ENCODE measurements at regions not wholly inside any gene's neighbourhood (a gene's known extent, or its start where the extent isn't known, plus 50 kb on each side); places are given as distances from the start of the nearest gene placed in this dataset.

GRCh38 chr20:4502756-4503155 is 183.5 kb upstream of the PRNP start:
- no peak overlapping the region for H3K9ac ChIP-seq (ENCODE audit: insufficient read depth, low read length)
- no peak overlapping the region for H3K27ac ChIP-seq (ENCODE audit: insufficient read depth, low read length)
- no peak for TF ChIP-seq EZH2 (IDR thresholded peaks at IDR 0.05; ENCODE audit: low read length, missing control alignments)
- TF ChIP-seq CTCF (conservative IDR thresholded peaks at IDR 0.05 in 1 of 2, IDR thresholded peaks at IDR 0.05 in 1 of 2; ENCODE audit: low read depth in 1 of 2, low read length in 2 of 2), result no peak
- no peaks in the 10 kb centered on the region for H3K27me3 ChIP-seq (ENCODE audit: control insufficient read depth, insufficient read depth, low read length)
- DNase-seq (ENCODE audit: low read depth in 2 of 2), result no peak
- no peaks in the 10 kb centered on the region for H3K36me3 ChIP-seq (ENCODE audit: control insufficient read depth, insufficient read depth, low read length)
- H3K4me2 ChIP-seq (ENCODE audit: extremely low read depth, insufficient read depth, low read length), result no peak overlapping the region
- H2AFZ ChIP-seq (ENCODE audit: low read length), result no peak overlapping the region
- no peaks in the 10 kb centered on the region for H4K20me1 ChIP-seq (ENCODE audit: control insufficient read depth, extremely low read depth, insufficient read depth, low read length)
- no peak overlapping the region for H3K4me3 ChIP-seq (replicated peaks in 1 of 4; ENCODE audit: control extremely low read depth in 1 of 4, insufficient read depth in 1 of 4, low read depth in 3 of 4, low read length in 4 of 4)
- H3K4me1 ChIP-seq (ENCODE audit: control insufficient read depth, extremely low read depth, insufficient read depth, low read length), result peaks cover 3% of the 10 kb centered on the region
- no peaks in the 10 kb centered on the region for H3K79me2 ChIP-seq (ENCODE audit: control insufficient read depth, insufficient read depth, low read length)
- H3K9me3 ChIP-seq (ENCODE audit: control insufficient read depth, insufficient read depth, low read depth, low read length), result no peaks in the 10 kb centered on the region

- Histone ChIP-seq H3K27ac (ENCODE audit: insufficient read depth, low read length) (no peak overlapping the region), H3K27me3 (ENCODE audit: control insufficient read depth, insufficient read depth, low read length) (no peaks in the 10 kb centered on the region), H3K36me3 (ENCODE audit: control insufficient read depth, insufficient read depth, low read length) (no peaks in the 10 kb centered on the region), H3K4me2 (ENCODE audit: extremely low read depth, insufficient read depth, low read length) (no peak overlapping the region), H4K20me1 (ENCODE audit: control insufficient read depth, extremely low read depth, insufficient read depth, low read length) (no peaks in the 10 kb centered on the region), H2AFZ (ENCODE audit: low read length) (no peak overlapping the region), H3K4me1 (ENCODE audit: control insufficient read depth, extremely low read depth, insufficient read depth, low read length) (peaks cover 8% of the 10 kb centered on the region), H3K9me3 (ENCODE audit: control insufficient read depth, insufficient read depth, low read depth, low read length) (no peaks in the 10 kb centered on the region), H3K9ac (ENCODE audit: insufficient read depth, low read length) (no peak overlapping the region), H3K4me3 (replicated peaks in 1 of 4; ENCODE audit: control extremely low read depth in 1 of 4, insufficient read depth in 1 of 4, low read depth in 3 of 4, low read length in 4 of 4) (no peak overlapping the region), H3K79me2 (ENCODE audit: control insufficient read depth, insufficient read depth, low read length) (no peaks in the 10 kb centered on the region)
- no peak for TF ChIP-seq CTCF (conservative IDR thresholded peaks at IDR 0.05 in 1 of 2, IDR thresholded peaks at IDR 0.05 in 1 of 2; ENCODE audit: low read depth in 1 of 2, low read length in 2 of 2)
- TF ChIP-seq EZH2 (IDR thresholded peaks at IDR 0.05; ENCODE audit: low read length, missing control alignments), result no peak
- DNase-seq (ENCODE audit: low read depth in 2 of 2), result no peak
Observed at GRCh38 chr20:4493386-4493785, 192.9 kb upstream of the PRNP start.

GRCh38 chr20:4491643-4492042 is 194.6 kb upstream of the PRNP start:
- H3K4me1 ChIP-seq (ENCODE audit: control insufficient read depth, extremely low read depth, insufficient read depth, low read length), result peaks cover 8% of the 10 kb centered on the region
- no peaks in the 10 kb centered on the region for H4K20me1 ChIP-seq (ENCODE audit: control insufficient read depth, extremely low read depth, insufficient read depth, low read length)
- H3K27ac ChIP-seq (ENCODE audit: insufficient read depth, low read length), result no peak overlapping the region
- no peaks in the 10 kb centered on the region for H3K36me3 ChIP-seq (ENCODE audit: control insufficient read depth, insufficient read depth, low read length)
- H2AFZ ChIP-seq (ENCODE audit: low read length), result no peak overlapping the region
- no peaks in the 10 kb centered on the region for H3K79me2 ChIP-seq (ENCODE audit: control insufficient read depth, insufficient read depth, low read length)
- no peaks in the 10 kb centered on the region for H3K27me3 ChIP-seq (ENCODE audit: control insufficient read depth, insufficient read depth, low read length)
- H3K9ac ChIP-seq (ENCODE audit: insufficient read depth, low read length), result no peak overlapping the region
- no peak for TF ChIP-seq EZH2 (IDR thresholded peaks at IDR 0.05; ENCODE audit: low read length, missing control alignments)
- no peak for TF ChIP-seq CTCF (conservative IDR thresholded peaks at IDR 0.05 in 1 of 2, IDR thresholded peaks at IDR 0.05 in 1 of 2; ENCODE audit: low read depth in 1 of 2, low read length in 2 of 2)
- no peak overlapping the region for H3K4me2 ChIP-seq (ENCODE audit: extremely low read depth, insufficient read depth, low read length)
- H3K9me3 ChIP-seq (ENCODE audit: control insufficient read depth, insufficient read depth, low read depth, low read length), result no peaks in the 10 kb centered on the region
- H3K4me3 ChIP-seq (replicated peaks in 1 of 4; ENCODE audit: control extremely low read depth in 1 of 4, insufficient read depth in 1 of 4, low read depth in 3 of 4, low read length in 4 of 4), result no peak overlapping the region
- no peak for DNase-seq (ENCODE audit: low read depth in 2 of 2)

All from fibroblast of lung (primary cell).